ENCODE measurements at regions not wholly inside any gene's neighbourhood (a gene's known extent, or its start where the extent isn't known, plus 50 kb on each side); places are given as distances from the start of the nearest gene placed in this dataset.

- DNase-seq = no peak
- no peak for ATAC-seq
- WGBS (ENCODE audit: insufficient coverage, low coverage, low lambda C conversion rate, missing lambda C conversion rate) = 96% methylated on average over 3 of the region's 3 CpGs
- intact Hi-C loops (cut with DNase I) = no loop called here
- Histone ChIP-seq H3K9me3 (no peaks in the 10 kb centered on the region), H3K36me3 (no peaks in the 10 kb centered on the region), H3K4me1 (no peaks in the 10 kb centered on the region), H3K27me3 (no peaks in the 10 kb centered on the region), H3K27ac (no peak overlapping the region), H3K4me3 (no peak overlapping the region)
- TF ChIP-seq, protein P1, sequence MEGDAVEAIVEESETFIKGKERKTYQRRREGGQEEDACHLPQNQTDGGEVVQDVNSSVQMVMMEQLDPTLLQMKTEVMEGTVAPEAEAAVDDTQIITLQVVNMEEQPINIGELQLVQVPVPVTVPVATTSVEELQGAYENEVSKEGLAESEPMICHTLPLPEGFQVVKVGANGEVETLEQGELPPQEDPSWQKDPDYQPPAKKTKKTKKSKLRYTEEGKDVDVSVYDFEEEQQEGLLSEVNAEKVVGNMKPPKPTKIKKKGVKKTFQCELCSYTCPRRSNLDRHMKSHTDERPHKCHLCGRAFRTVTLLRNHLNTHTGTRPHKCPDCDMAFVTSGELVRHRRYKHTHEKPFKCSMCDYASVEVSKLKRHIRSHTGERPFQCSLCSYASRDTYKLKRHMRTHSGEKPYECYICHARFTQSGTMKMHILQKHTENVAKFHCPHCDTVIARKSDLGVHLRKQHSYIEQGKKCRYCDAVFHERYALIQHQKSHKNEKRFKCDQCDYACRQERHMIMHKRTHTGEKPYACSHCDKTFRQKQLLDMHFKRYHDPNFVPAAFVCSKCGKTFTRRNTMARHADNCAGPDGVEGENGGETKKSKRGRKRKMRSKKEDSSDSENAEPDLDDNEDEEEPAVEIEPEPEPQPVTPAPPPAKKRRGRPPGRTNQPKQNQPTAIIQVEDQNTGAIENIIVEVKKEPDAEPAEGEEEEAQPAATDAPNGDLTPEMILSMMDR (IDR thresholded peaks at IDR 0.05) = no peak
- no peak for TF ChIP-seq POLR2A (IDR thresholded peaks at IDR 0.05)
These were observed 161.7 kb upstream of the FN1 start for GRCh38 chr2:215597577-215597976.

- H3K4me1 ChIP-seq = no peaks in the 10 kb centered on the region
- WGBS (ENCODE audit: insufficient coverage, low coverage, low lambda C conversion rate, missing lambda C conversion rate) = 50% methylated on average over 2 of the region's 2 CpGs
- intact Hi-C loops (cut with DNase I) = no loop called here
- H3K36me3 ChIP-seq = no peaks in the 10 kb centered on the region
- TF ChIP-seq, protein P1 (IDR thresholded peaks at IDR 0.05) = no peak
- no peak for TF ChIP-seq POLR2A (IDR thresholded peaks at IDR 0.05)
- no peak overlapping the region for H3K4me3 ChIP-seq
- H3K9me3 ChIP-seq = no peaks in the 10 kb centered on the region
- ATAC-seq (no peak), DNase-seq (no peak)
- no peak overlapping the region for H3K27ac ChIP-seq
- H3K27me3 ChIP-seq = no peaks in the 10 kb centered on the region
These were observed 158.9 kb upstream of the FN1 start for GRCh38 chr2:215594766-215595165.

- Histone ChIP-seq H3K27me3 (no peaks in the 10 kb centered on the region), H3K9me3 (no peaks in the 10 kb centered on the region), H3K4me1 (no peaks in the 10 kb centered on the region), H3K27ac (no peak overlapping the region), H3K36me3 (no peaks in the 10 kb centered on the region), H3K4me3 (no peak overlapping the region)
- intact Hi-C loops (cut with DNase I) = no loop called here
- ATAC-seq (no peak), DNase-seq (no peak)
- no peak for TF ChIP-seq POLR2A (IDR thresholded peaks at IDR 0.05)
- TF ChIP-seq, protein P1 (IDR thresholded peaks at IDR 0.05) = no peak
- WGBS (ENCODE audit: insufficient coverage, low coverage, low lambda C conversion rate, missing lambda C conversion rate) = 85% methylated on average over 6 of the region's 6 CpGs
These were observed 154.3 kb upstream of the FN1 start for GRCh38 chr2:215590010-215590745.

DNA sequence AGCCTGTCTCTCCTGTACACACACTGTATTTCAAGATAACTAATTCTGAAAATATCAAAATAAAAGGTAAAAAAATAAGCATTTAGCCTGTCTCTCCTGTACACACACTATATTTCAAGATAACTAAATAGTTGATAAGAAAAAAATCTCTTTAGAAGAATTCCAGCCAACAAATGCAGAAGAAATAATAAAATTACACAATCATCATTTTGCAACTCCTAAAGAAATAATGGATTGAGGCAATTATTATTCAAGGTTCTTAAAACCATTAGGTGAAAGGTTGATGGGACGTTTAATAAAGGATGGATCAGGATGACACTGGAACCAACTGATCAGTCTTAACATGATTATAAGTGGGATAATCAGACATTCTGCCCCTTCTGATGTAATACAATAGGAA lies 148.0 kb upstream of the FN1 start:
- no peak for ATAC-seq
- intact Hi-C loops (cut with DNase I) = no loop called here

More for the DNA sequence above, 148.0 kb upstream of the FN1 start:
- TF ChIP-seq, protein P1 (IDR thresholded peaks at IDR 0.05) = no peak
- TF ChIP-seq POLR2A (IDR thresholded peaks at IDR 0.05) = no peak
- WGBS (ENCODE audit: insufficient coverage, low coverage, low lambda C conversion rate, missing lambda C conversion rate) = 58% methylated on average over 1 of the region's 1 CpG
- Histone ChIP-seq H3K27ac (no peak overlapping the region), H3K27me3 (no peaks in the 10 kb centered on the region), H3K36me3 (no peaks in the 10 kb centered on the region), H3K4me1 (no peaks in the 10 kb centered on the region), H3K9me3 (no peaks in the 10 kb centered on the region), H3K4me3 (no peak overlapping the region)
- DNase-seq = no peak

All from right lobe of liver (tissue), 6 donors.